Fibroblast of pulmonary artery (primary cell): ENCODE measurements at regions not wholly inside any gene's neighbourhood (a gene's known extent, or its start where the extent isn't known, plus 50 kb on each side); places are given as distances from the start of the nearest gene placed in this dataset.

Experiments used
- DNase-seq: peaks from one replicate; pipeline ENCODE4 v3.0.0-alpha.2; 2010; ENCODE audit warnings: low read depth
- H3K4me3 ChIP-seq: replicated peaks from 2 replicates; pipeline ENCODE4 v1.5.1; 2011; ENCODE audit warnings: low read depth, mild to moderate bottlenecking, control low read depth, low read length, moderate library complexity
- TF ChIP-seq, protein P1 (sequence below): IDR thresholded peaks from 2 replicates; pipeline ENCODE4 v1.5.1; 2011; ENCODE audit warnings: mild to moderate bottlenecking, control low read depth, low read length, inconsistent platforms; ENCODE audit errors: missing control alignments

DNA sequence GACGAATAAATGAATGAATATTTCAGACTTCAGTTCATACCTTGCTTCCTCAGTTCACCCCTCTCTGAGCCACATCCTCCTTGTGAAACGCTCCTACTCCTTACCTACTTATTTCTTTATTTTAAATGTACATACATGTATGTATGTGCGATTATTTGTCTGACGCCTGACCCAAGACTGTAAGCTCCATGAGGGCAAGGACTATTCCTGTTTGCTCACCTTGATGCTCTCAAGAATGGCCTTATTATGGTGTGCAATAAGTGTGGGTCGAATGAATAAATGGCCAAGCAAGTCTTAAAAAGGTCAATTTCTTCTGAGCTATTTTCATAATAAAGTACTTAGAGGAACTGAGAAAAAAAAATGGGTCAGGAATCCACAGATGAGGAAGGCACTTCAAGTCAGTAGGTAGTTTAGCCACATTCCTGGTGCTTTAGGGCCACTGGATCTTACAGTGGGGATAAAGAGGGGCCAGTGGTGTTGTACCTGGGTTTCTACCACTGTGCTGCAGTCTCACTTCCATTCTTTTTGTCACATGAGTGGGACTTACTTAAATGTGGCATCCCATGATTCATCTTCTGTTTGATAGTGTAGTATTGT lies 74.7 kb downstream of the SDC1 start:
- H3K4me3 ChIP-seq = no peak overlapping the region
- DNase-seq = no peak
- TF ChIP-seq, protein P1, sequence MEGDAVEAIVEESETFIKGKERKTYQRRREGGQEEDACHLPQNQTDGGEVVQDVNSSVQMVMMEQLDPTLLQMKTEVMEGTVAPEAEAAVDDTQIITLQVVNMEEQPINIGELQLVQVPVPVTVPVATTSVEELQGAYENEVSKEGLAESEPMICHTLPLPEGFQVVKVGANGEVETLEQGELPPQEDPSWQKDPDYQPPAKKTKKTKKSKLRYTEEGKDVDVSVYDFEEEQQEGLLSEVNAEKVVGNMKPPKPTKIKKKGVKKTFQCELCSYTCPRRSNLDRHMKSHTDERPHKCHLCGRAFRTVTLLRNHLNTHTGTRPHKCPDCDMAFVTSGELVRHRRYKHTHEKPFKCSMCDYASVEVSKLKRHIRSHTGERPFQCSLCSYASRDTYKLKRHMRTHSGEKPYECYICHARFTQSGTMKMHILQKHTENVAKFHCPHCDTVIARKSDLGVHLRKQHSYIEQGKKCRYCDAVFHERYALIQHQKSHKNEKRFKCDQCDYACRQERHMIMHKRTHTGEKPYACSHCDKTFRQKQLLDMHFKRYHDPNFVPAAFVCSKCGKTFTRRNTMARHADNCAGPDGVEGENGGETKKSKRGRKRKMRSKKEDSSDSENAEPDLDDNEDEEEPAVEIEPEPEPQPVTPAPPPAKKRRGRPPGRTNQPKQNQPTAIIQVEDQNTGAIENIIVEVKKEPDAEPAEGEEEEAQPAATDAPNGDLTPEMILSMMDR = no peak

DNA sequence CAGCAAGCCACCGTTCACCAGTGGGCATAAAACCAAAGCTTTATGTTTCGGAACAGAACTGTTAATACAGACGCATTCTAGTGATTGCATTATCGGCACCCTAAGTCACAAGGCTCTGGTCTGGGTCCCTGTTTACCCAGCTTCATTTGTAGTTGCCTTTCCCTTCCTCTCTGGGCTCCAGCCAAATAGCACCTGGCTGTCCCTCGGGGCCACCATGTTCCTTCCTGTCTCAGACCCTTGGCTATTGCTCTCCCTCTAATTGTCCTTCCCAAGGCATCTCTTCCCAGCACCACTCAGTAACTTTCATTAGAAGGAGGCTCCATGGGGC lies 75.3 kb downstream of the SDC1 start:
- DNase-seq = no peak
- H3K4me3 ChIP-seq = no peak overlapping the region
- TF ChIP-seq, protein P1 = no peak

DNA sequence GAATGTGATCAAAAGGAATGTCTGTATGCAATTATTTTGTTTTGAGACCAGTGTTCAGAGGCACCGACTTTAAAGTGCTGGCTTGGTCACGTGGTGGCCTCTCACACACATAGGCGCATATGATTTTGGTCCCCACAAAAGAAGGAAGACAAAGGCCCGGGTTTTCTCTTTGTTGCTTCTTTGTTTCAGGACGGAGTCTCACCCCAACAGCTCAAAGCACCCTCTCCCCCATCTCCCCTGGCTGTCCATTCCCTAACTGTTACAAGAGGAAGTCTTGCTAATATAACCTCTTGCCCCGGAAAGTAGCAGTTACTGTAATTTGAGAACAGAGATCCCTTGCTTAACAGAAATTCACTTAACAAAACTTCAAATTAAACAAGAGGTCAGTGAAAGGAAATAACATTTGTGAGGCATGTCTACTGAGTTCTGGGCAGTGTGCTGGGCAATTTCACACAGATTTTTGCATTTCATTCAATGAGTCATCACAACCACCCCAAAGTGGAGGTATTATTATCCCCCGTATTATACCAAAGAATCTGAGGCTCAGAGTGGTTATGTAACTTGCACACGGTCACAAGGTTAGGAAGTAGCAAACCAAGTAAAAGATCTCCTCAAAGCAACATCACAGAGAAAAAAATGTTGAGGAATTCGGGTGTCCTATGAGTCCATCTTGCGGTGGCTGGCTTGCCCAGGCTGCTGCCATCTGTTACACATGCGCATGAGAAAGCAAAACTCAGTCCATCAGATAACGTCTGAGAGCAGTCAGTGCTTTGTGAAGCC lies 75.8 kb downstream of the SDC1 start:
- no peak overlapping the region for H3K4me3 ChIP-seq
- peak; percentile 72 for DNase-seq
- TF ChIP-seq, protein P1 = no peak

DNA sequence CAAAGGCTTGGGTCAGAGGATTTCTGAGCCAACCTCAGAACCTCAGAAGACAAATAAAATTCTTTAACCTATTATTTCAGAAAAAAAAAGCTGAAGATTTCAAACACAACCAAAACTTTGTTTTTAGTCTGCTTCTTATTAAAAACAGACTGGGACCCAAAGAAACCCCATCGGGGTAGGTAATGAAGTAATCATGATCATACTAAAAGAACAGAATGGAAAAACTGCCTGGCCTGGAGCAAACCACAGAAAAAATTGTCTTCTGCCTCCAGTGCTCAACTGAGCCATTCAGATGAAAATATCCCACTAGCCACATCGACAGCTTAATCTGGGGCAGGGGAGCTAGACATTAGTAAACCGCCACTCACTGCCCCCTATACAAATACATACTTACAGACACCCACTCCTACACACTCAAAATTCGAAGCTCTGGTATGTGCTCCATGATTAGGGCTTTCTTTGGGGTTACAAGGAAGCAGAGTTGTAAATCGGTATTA lies 76.5 kb downstream of the SDC1 start:
- H3K4me3 ChIP-seq = no peak overlapping the region
- TF ChIP-seq, protein P1 = no peak
- DNase-seq = no peak

DNA sequence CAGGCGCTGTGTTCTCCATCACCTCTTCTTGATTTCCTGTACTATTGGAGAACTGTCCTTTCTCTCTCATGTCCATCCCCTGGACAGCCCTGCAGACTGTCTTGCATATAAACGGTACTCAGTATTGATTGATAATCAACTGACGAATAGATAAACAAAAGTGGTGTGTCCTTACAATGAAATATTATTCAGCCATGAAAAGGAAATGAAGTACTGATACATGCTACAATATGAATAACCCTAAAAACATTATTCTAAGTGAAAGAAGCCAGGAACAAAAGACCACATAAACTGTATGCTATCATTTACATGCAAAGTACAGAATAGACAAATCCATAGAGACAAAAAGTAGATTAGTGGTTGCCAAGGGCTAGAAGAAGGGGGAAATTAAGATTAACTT lies 77.6 kb downstream of the SDC1 start:
- DNase-seq = no peak
- H3K4me3 ChIP-seq = no peak overlapping the region
- TF ChIP-seq, protein P1 = no peak

DNA sequence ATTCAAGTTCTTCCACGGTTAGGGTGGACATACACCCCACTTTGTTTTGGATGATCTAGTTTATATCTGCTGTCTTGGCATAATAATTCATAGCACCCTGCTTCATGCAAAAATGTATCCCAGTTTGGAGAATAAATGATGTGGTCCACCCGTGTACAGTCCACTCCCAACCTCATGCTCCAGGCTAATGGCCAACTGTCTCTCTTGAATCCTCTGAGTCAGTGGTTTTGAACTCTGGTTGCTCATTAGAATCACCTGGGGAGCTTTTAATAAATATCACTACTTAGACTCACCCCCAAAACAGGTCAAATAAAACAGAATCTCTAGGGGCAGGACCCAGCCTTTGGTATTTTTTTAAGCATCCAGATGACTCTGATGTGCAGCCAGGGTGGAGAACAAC lies 78.5 kb downstream of the SDC1 start:
- TF ChIP-seq, protein P1 = no peak
- no peak overlapping the region for H3K4me3 ChIP-seq

More for the DNA sequence above, 78.5 kb downstream of the SDC1 start:
- no peak for DNase-seq
